BLaER1 treated with 17β-estradiol and CSF1 and Interleukin-3, amounts not matched to agents 10 nM and 100 nM (cell line): ENCODE measurements at regions not wholly inside any gene's neighbourhood (a gene's known extent, or its start where the extent isn't known, plus 50 kb on each side); places are given as distances from the start of the nearest gene placed in this dataset.

Source experiments
- H3K27ac ChIP-seq, 11 experiments: shearing (Covaris generic); formaldehyde crosslinking; 2 replicates each; pipeline ENCODE4 v1.8.1; 2022
- H3K27me3 ChIP-seq, 11 experiments: shearing (Covaris generic); formaldehyde crosslinking; 2 replicates each; pipeline ENCODE4 v1.8.1; 2022
- H3K36me3 ChIP-seq, 11 experiments: shearing (Covaris generic); formaldehyde crosslinking; 2 replicates each; pipeline ENCODE4 v1.8.1; 2022
- H3K4me1 ChIP-seq, 10 experiments: shearing (Covaris generic); formaldehyde crosslinking; 2 replicates each; pipeline ENCODE4 v1.8.1; 2022
- H3K4me2 ChIP-seq, 11 experiments: shearing (Covaris generic); formaldehyde crosslinking; 2 replicates each; pipeline ENCODE4 v1.8.1; 2022
- H3K4me3 ChIP-seq, 10 experiments: shearing (Covaris generic); formaldehyde crosslinking; 2 replicates each; pipeline ENCODE4 v1.8.1; 2022
- H3K9ac ChIP-seq, 11 experiments: shearing (Covaris generic); formaldehyde crosslinking; 2 replicates each; pipeline ENCODE4 v1.8.1; 2022
- H3K9me3 ChIP-seq, 11 experiments: shearing (Covaris generic); formaldehyde crosslinking; replicated peaks in 1 of 11; 2 replicates each; pipeline ENCODE4 v1.8.1; 2022
- H4K20me1 ChIP-seq, 11 experiments: shearing (Covaris generic); formaldehyde crosslinking; 2 replicates each; pipeline ENCODE4 v1.8.1; 2022
- Cebpa-rat ChIP-seq, 11 experiments: shearing (Covaris generic); IDR thresholded peaks; 2 replicates each; pipeline ENCODE4 v1.8.1; 2022

- H3K4me2 ChIP-seq, result no peak overlapping the region
- no peak overlapping the region for H3K4me3 ChIP-seq
- no peaks in the 10 kb centered on the region for H3K9me3 ChIP-seq
Measured at GRCh38 chr11:29801561-29801960, 215.3 kb downstream of the KCNA4 start.

GRCh38 chr11:29786092-29786491 is 230.7 kb downstream of the KCNA4 start:
- Histone ChIP-seq H3K4me1 (peaks cover under 1 to 6% (median 4%) of the 10 kb centered on the region in 10 experiments; a peak in 19 of 20 replicates), H3K4me3 (no peak overlapping the region), H3K4me2 (no peak overlapping the region), H3K27ac (no peak overlapping the region), H4K20me1 (no peaks in the 10 kb centered on the region), H3K36me3 (no peaks in the 10 kb centered on the region), H3K27me3 (no peaks in the 10 kb centered on the region), H3K9ac (no peak overlapping the region), H3K9me3 (no peaks in the 10 kb centered on the region)
- TF ChIP-seq Cebpa-rat (IDR thresholded peaks at IDR 0.05), result no peak

More at GRCh38 chr11:29801561-29801960, 215.3 kb downstream of the KCNA4 start:
- no peaks in the 10 kb centered on the region for H4K20me1 ChIP-seq
- H3K27ac ChIP-seq, result no peak overlapping the region
- no peak for TF ChIP-seq Cebpa-rat (IDR thresholded peaks at IDR 0.05)
- H3K36me3 ChIP-seq, result no peaks in the 10 kb centered on the region
- no peaks in the 10 kb centered on the region for H3K27me3 ChIP-seq
- peaks cover 0 to 6% (median 0%) of the 10 kb centered on the region in 10 experiments; a peak in 3 of 20 replicates for H3K4me1 ChIP-seq
- H3K9ac ChIP-seq, result no peak overlapping the region

- no peak for TF ChIP-seq Cebpa-rat (IDR thresholded peaks at IDR 0.05)
- H3K9ac ChIP-seq, result no peak overlapping the region
- H3K4me3 ChIP-seq, result no peak overlapping the region
- H3K4me2 ChIP-seq, result no peak overlapping the region
- H3K4me1 ChIP-seq, result peaks cover 8 to 24% (median 16%) of the 10 kb centered on the region in 10 experiments; a peak in 19 of 20 replicates
- H3K27me3 ChIP-seq, result no peaks in the 10 kb centered on the region
- H3K27ac ChIP-seq, result no peak overlapping the region
- no peaks in the 10 kb centered on the region for H4K20me1 ChIP-seq
- H3K9me3 ChIP-seq, result no peaks in the 10 kb centered on the region
- H3K36me3 ChIP-seq, result no peaks in the 10 kb centered on the region
Measured at GRCh38 chr11:29783506-29783905, 233.3 kb downstream of the KCNA4 start.

- no peak overlapping the region for H3K4me2 ChIP-seq
- H3K27ac ChIP-seq, result no peak overlapping the region
- H4K20me1 ChIP-seq, result no peaks in the 10 kb centered on the region
- H3K27me3 ChIP-seq, result no peaks in the 10 kb centered on the region
- peaks cover 8 to 24% (median 16%) of the 10 kb centered on the region in 10 experiments; a peak in 19 of 20 replicates for H3K4me1 ChIP-seq
- TF ChIP-seq Cebpa-rat (IDR thresholded peaks at IDR 0.05), result no peak
- no peaks in the 10 kb centered on the region for H3K9me3 ChIP-seq
- no peaks in the 10 kb centered on the region for H3K36me3 ChIP-seq
- no peak overlapping the region for H3K4me3 ChIP-seq
- H3K9ac ChIP-seq, result no peak overlapping the region
Measured at GRCh38 chr11:29782447-29782846, 234.4 kb downstream of the KCNA4 start.

GRCh38 chr11:29781268-29781667 is 235.6 kb downstream of the KCNA4 start:
- Histone ChIP-seq H3K9ac (no peak overlapping the region), H4K20me1 (no peaks in the 10 kb centered on the region), H3K4me2 (peak overlapping the region in 10 of 11 experiments; percentile 14 to 74 (median 55); a peak in 18 of 22 replicates), H3K27ac (peak overlapping the region in 1 of 11 experiments; percentile 5; a peak in 1 of 22 replicates), H3K36me3 (no peaks in the 10 kb centered on the region), H3K4me3 (no peak overlapping the region), H3K27me3 (no peaks in the 10 kb centered on the region), H3K4me1 (peaks cover 8 to 24% (median 16%) of the 10 kb centered on the region in 10 experiments; a peak in 19 of 20 replicates), H3K9me3 (no peaks in the 10 kb centered on the region)
- no peak for TF ChIP-seq Cebpa-rat (IDR thresholded peaks at IDR 0.05)

- no peak for TF ChIP-seq Cebpa-rat (IDR thresholded peaks at IDR 0.05)
- Histone ChIP-seq H3K4me2 (peak overlapping the region; percentile 14 to 74 (median 53); a peak in 20 of 22 replicates), H3K9ac (no peak overlapping the region), H3K27ac (peak overlapping the region in 1 of 11 experiments; percentile 38; a peak in 1 of 22 replicates), H4K20me1 (no peaks in the 10 kb centered on the region), H3K9me3 (no peaks in the 10 kb centered on the region), H3K4me3 (no peak overlapping the region), H3K4me1 (peaks cover 8 to 24% (median 16%) of the 10 kb centered on the region in 10 experiments; a peak in 19 of 20 replicates), H3K36me3 (no peaks in the 10 kb centered on the region), H3K27me3 (no peaks in the 10 kb centered on the region)
Measured at GRCh38 chr11:29780756-29781155, 236.1 kb downstream of the KCNA4 start.

GRCh38 chr11:29773656-29774264 is 243.1 kb downstream of the KCNA4 start:
- no peaks in the 10 kb centered on the region for H3K4me1 ChIP-seq
- H3K27ac ChIP-seq, result no peak overlapping the region
- no peak overlapping the region for H3K9ac ChIP-seq
- no peaks in the 10 kb centered on the region for H4K20me1 ChIP-seq
- no peak overlapping the region for H3K4me2 ChIP-seq
- H3K4me3 ChIP-seq, result no peak overlapping the region
- no peaks in the 10 kb centered on the region for H3K27me3 ChIP-seq
- no peaks in the 10 kb centered on the region for H3K36me3 ChIP-seq
- peaks cover 0 to 9% (median 0%) of the 10 kb centered on the region in 11 experiments; a peak in 3 of 22 replicates for H3K9me3 ChIP-seq
- TF ChIP-seq Cebpa-rat (IDR thresholded peaks at IDR 0.05), result no peak

- Histone ChIP-seq H3K4me1 (no peaks in the 10 kb centered on the region), H3K27me3 (no peaks in the 10 kb centered on the region), H3K36me3 (no peaks in the 10 kb centered on the region), H3K27ac (no peak overlapping the region), H3K9me3 (peaks cover 9 to 21% (median 16%) of the 10 kb centered on the region in 11 experiments; a peak in 21 of 22 replicates), H3K4me2 (no peak overlapping the region), H4K20me1 (no peaks in the 10 kb centered on the region), H3K4me3 (no peak overlapping the region), H3K9ac (no peak overlapping the region)
- TF ChIP-seq Cebpa-rat (IDR thresholded peaks at IDR 0.05), result no peak
Measured at GRCh38 chr11:29756871-29757270, 260.0 kb downstream of the KCNA4 start.

- Histone ChIP-seq H3K9ac (no peak overlapping the region), H3K4me3 (no peak overlapping the region), H4K20me1 (no peaks in the 10 kb centered on the region), H3K27me3 (no peaks in the 10 kb centered on the region), H3K36me3 (no peaks in the 10 kb centered on the region), H3K4me2 (no peak overlapping the region), H3K9me3 (peaks cover 9 to 21% (median 16%) of the 10 kb centered on the region in 11 experiments; a peak in 21 of 22 replicates), H3K27ac (no peak overlapping the region), H3K4me1 (no peaks in the 10 kb centered on the region)
- no peak for TF ChIP-seq Cebpa-rat (IDR thresholded peaks at IDR 0.05)
Measured at GRCh38 chr11:29755474-29755873, 261.4 kb downstream of the KCNA4 start.

- H3K9ac ChIP-seq, result no peak overlapping the region
- H4K20me1 ChIP-seq, result no peaks in the 10 kb centered on the region
- no peaks in the 10 kb centered on the region for H3K4me1 ChIP-seq
- H3K27me3 ChIP-seq, result no peaks in the 10 kb centered on the region
- no peak overlapping the region for H3K27ac ChIP-seq
- peaks cover 7 to 14% (median 13%) of the 10 kb centered on the region in 11 experiments; a peak in 21 of 22 replicates for H3K9me3 ChIP-seq
- no peak for TF ChIP-seq Cebpa-rat (IDR thresholded peaks at IDR 0.05)
- no peak overlapping the region for H3K4me3 ChIP-seq
- H3K4me2 ChIP-seq, result no peak overlapping the region
- no peaks in the 10 kb centered on the region for H3K36me3 ChIP-seq
Measured at GRCh38 chr11:29751618-29752017, 265.2 kb downstream of the KCNA4 start.
